HG02798 (cell line): ENCODE measurements at regions not wholly inside any gene's neighbourhood (a gene's known extent, or its start where the extent isn't known, plus 50 kb on each side); places are given as distances from the start of the nearest gene placed in this dataset.
"Not testable (repeated sequence)": the region's sequence is repeated elsewhere in the genome, so short reads cannot be mapped to it uniquely, and the experiment has no call there.

Experiments
- ATAC-seq: cut with Tn5 transposase; IDR thresholded peaks from one replicate; pipeline ENCODE4 v1.9.1; 2021; ENCODE audit warnings: mild to moderate bottlenecking; ENCODE audit not compliant: unreplicated experiment, poor library complexity

DNA sequence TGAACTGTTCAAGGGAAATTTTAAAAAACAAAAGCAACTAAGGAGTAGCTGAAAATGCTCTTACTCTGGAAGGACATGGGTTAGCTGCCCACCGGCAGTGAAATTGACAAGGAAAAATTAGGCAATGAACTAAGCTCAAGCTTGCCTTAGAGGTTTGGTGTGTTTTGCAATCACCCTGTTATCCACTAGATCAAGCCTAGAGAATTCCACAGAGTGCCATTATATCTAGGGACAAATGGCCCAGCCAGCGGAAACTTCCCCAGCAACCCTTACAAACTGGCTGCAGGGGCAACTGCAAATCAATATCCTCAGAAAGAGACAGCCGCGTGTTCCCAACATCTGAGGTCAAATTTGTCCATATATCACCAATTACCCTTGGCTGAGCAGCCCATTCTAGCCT, 258.2 kb downstream of the SP3 start:
- no peak for ATAC-seq

DNA sequence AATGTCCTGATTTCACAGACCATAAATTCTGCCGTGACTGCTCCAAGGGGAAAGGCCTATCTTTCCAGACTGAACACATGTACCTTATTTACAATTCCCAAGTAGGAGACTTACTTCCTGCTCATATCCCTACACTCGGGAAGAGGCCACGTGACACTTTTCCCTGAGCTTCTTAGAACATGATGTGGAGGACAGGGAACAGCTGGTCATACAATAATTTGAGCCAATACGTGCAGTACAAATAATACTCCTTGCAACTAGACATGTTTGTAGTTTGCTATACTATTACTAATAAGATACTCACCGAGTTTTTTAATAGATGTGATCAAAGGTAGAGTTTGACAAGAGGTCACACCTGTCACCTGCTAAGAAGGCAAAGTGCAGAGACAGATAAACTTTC, 256.4 kb downstream of the SP3 start:
- ATAC-seq = no peak

DNA sequence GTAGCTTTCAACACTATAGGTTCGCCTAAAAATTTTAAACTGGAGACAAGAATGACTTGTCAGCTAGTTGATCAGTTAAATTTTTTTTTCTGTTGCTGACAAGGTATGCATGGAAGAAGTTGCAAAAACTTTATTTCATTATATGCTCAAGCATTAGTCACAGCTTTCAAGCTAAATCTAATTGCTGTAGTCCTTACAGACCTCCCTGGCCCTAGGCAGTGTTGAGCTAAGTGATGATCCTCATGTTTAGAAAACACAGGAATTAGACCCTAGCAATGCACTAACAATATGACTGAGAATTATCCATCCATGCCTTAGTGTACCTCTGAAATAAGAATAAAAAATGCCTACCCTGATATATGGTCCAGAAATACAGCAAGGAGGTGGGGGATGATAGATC, 253.4 kb downstream of the SP3 start:
- ATAC-seq = no peak

DNA sequence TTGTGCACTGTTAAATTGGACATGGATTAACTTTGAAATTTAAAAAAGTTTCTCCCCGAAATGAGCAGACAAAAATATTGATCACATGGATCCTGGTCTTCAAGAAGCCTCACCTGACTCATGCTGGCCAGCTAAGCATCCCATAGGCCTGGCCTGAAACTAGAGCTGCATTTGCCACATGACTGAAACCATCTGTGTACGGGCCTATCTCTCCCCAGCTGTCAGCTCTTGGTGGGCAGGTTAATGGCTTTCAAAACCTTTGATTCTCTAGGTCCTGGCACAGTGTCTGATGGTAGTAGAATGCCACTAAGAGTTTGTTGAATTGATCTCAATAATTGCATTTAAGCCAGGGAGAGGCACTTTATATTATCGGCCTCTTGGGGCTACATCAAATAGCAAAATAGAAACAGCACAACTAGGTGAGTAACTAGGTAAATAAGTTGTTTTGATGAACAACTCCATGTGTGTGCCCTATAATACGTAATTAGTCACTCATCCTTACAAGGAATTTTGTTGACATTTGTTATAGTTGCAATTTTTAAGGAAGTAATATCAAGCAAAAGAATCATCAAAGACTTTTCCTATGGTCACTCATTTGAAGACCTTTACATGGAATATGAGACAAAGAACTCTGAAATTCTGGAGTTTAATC, 251.1 kb downstream of the SP3 start:
- no peak for ATAC-seq

DNA sequence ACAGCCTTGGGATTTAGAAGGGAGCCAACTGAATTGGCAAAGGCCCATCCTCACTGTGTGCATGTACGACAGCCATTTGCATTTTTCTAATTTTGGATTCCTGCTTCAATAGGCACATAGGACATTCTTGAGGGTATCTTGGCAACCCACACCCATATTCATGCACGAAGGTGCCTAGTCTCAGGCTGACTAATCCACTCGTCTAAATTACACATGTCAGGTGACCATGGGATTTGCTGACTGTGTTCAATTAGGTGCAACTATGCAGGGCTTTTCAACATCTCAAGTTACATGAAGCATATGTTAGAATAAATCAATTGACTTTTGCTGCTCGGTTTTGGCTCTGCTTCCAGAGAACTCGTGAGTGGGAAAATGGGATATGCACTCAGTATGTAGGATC, 249.7 kb downstream of the SP3 start:
- no peak for ATAC-seq

DNA sequence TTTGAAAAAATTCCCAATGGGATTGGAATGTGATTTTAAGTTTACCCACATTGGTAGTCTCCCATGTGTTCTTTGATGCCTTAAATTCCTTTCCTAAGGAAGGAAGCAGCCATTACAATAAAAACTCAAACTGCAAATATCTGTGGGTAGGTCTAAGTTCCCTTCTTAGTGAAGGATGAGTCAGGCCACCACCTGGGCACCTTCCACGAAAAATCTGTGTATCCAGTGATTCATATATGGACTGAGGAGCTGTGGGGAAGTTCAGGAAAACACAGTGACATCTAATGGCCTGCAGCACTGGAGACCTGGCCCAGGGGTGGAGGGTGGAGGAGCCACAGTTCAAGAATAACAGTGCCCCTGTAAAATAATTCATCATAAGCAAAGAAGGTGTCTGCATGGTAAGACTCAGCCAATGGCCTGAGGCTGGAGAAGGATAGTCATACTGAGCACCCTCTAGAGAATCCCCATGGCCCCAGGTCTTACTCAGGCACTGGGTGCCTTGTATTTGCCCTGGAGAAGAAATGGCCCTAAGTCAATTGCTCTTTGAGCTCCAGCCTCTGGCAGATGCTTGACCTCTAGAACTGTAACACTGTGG, 248.6 kb downstream of the SP3 start:
- ATAC-seq = no peak

DNA sequence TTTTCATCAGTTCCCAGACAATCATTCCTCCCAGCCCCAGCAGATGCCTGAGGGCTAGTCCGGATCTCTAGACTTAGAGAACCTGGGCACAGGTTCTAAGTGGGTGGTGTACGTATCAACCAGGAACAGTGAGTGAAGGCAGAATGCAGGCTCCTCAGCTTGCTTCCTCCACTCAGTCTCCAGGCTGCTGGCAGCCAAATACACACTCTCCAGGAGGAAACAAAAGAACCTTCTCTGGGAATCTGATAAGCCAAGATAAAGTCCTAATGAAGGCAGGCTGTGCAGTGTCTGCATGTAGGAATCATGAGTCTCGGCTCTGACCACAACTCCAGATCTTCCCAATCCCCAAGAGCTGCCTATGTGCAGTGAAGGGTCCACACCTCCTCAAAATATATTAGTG, 245.7 kb downstream of the SP3 start:
- ATAC-seq = no peak

DNA sequence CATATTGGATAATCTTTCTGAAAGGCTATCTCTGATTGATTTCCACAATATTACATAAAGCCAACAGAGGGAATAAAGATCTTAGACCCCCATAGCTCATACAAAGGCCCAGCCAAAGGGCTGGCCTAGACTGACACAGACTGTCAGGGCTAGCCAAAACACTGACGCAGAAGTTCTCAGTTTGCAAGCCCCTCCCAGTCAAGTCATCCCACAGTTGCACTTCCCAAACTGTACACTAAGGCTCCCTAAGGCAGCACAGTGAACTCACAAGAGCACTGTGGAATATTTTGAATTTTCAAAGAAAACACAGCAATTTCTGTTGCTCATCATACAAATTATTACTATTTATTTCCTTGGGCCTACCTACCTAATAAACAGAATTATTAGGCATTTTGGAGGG, 244.9 kb downstream of the SP3 start:
- no peak for ATAC-seq

DNA sequence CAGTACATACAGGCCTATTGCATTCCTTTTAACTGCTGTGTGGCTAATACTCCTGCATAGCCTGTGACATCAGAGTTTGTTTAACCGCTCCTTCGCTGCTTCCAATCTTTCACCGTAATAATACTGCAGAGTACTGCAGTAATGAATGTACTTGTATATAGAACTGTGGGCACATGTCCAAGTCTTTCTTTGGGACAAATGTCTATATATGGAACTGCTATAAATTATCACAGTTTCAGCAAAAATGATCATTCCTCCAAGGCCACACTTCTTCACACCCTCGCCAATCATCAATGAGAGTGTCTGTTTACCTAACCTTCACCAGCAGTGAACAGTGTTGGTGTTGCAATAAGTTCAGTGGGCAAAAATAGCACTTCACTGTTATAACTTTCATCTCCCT, 230.4 kb downstream of the SP3 start:
- ATAC-seq = no peak

DNA sequence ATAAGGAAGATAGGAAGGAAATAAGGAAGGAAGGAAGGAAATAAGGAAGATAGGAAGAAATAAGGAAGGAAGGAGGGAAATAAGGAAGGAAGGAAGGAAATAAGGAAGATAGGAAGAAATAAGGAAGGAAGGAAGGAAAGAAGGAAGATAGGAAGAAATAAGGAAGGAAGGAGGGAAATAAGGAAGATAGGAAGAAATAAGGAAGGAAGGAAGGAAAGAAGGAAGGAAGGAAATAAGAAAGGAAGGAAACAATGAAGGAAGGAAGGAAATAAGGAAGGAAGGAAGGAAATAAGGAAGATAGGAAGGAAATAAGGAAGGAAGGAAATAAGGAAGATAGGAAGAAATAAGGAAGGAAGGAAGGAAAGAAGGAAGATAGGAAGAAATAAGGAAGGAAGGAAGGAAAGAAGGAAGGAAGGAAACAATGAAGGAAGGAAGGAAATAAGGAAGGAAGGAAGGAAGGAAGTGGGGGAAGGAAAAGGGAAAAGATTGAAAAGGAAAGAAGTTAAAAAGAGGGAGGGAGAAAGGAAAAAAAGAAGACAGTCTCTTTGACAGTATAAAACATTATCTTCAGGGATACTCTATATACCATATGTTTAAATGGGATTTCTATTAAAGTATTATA, 227.1 kb downstream of the SP3 start:
- not testable (repeated sequence) for ATAC-seq

DNA sequence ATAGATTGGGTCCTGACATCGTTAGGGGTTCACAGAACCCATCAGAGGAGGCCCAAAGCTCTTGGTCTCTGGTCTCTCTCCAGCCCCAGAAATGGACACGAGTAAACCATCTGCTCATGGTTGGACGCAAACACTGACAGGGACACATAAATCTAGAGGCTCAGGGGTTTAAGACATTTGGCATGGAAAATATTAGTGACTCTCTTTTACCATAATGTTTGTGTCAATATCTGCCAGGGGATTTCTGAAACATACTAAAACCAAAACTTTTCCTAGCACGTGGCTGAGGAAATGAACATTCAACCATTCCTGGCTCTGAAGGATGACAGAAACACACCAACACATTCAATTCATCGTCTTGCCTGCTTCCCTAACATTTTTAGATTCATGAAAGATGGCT, 226.2 kb downstream of the SP3 start:
- no peak for ATAC-seq

DNA sequence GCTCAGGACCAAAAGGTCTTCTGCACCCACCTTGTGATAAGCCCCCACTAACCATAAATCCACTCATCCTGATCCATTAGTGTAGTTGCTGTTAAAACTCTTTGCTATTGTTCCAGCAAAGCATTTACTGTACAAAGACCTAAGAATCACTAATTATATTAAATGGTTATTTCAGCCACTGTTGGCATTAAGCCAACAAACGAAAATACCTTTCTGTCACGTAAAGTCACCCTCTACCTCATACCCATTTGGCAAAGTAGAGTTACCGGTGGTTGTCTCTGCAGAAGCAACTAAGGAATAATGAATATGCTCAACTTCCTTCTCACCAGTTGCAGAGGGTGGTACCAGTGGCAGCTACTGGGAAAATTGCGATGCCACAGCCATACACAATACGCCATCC, 224.5 kb downstream of the SP3 start:
- ATAC-seq = no peak

DNA sequence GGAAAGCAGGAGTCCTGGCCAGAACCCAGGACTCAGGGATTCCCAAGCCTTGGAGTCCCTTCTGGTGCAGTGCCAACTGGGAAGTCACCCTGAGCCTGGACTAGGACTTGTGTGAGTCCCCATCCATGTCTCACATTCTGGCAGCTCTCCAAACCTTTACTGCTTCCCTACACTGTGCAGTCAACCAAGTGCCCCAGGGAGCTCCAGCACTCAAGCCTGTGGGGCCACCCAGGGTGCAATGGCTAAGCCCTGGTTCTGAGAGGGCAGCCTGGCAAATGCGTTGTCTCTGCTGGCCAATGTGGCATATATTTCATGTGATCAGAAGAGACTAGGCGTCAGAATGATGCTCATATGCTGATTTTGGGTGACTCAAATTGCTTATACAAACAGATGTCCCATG, 223.4 kb downstream of the SP3 start:
- no peak for ATAC-seq

DNA sequence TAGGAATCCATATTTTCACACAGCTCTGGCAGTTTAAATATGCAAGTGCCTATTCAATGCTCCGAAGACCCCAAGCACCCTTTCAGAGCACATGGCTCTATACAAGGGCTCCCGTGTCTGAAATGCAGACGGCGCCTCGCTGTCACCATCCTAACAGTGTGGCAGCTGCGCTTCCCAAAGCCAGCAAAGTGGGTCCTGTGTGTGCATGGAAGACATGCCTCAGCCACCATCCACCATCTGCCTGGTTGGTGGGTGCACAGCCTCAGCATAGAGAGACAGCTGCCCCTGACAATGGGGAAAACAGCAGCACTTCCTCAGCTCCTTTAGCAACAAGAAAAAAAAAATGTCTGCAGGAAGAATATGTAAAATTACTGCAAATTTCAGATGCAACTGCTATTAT, 218.1 kb downstream of the SP3 start:
- no peak for ATAC-seq

DNA sequence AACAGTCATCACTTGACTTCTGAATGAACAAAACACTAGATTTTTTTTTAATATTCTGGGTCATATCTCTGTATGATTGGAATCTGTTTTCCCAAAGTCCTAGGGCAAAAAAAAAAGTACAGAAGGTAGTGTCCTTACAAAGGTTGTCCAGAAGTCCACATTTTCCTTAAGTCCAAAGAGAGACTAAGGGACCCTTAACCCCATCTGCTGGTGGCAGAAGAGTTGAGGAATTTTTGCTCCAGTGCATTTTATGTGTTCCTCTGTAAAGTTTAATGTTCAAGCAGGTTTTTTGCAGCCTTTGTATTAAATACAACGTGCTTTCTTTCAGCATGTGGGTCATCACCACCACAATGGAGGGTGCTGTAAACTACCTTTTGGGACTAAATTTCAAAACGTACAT, 215.9 kb downstream of the SP3 start:
- ATAC-seq = no peak

DNA sequence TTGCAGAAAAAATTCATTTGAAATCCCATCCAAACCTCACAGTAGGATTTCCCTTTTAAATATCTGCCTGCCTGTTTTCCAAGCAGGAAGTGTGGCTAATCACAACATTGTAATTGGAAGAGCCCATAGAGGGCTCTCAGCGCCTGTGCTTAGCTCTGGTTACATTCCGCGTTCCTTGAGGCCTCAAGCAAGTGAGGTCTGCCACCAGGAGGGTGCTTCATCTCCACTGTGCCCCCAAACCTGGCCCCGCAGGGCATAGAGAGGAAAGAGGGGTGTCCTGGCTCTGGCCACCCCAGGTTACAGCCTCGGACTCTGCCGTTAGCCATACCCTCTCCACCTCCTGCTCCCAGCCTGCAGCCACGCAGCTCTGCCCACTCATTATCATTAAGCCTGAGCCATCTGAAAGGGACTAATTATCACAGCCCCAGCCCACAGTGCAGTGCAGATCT, 214.8 kb downstream of the SP3 start:
- ATAC-seq = no peak

DNA sequence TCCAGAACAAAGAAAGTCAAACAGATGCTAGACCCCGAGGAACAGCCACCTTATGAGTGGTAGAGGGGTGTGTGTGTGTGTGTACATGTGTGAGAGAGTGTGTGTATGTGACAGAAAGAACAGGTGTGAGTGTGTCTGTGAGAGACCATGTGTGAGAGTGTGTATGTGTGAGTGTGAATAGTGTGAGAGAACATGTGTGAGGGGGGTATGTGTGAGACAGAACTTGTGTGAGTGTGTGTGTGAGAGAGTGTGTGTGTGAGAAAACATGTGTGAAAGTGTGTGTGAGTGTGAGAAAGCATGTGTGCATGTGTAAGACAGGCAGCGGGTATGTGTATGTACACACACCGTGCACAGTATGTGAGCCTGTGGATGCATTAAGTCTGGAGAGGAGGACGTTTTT, 214.3 kb downstream of the SP3 start:
- no peak for ATAC-seq

DNA sequence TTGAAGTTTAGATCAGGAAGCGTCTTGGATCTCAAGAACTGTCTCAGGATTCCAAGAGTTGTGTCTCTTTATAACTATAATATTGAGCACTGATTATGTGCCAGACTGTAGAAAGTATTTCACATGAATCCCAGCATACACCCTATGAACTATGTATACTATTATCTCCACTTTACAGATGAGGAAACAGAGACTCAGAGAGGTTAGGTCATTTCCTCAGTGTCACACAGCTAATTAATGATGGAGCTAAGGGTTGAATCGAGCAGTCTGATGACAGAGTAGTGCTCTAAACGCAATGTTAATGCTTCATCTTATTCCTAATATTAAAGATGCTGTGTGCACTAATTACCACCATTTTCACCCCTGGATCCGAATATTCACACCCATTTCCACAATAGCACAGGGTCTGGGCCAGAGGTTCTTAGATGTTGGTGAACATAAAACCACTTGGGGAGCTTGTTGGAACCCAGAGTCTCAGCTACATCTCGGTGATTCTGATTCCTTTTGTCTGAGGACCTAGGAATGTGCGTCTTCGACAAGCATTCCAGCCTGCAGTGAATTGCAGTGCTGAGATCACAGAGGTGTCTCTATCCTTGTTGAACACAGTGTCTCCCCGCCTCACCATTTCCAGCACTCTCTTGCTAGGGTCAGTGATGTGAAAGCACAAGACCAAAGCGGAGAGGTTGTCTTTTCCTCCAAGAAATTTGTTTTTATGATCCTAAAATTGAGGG, 213.8 kb downstream of the SP3 start:
- no peak for ATAC-seq

DNA sequence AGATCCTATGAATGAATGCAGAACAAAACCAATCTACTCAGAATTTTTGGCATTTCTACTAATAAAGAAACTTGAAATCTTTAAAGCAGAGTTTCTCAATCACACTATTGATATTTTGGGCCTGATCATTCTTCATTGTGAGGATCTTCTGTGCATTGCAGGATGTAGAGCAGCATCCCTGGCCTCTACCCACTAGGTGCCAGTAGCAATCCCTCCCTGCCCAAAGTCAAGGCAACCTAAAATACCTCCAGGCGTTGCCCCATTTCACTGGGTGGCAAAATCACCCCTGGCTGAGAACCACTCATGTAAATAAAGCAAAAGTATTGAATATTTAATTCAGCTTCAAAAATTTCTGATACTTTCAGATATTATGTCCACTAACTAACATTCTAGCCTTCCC, 213.0 kb downstream of the SP3 start:
- no peak for ATAC-seq

DNA sequence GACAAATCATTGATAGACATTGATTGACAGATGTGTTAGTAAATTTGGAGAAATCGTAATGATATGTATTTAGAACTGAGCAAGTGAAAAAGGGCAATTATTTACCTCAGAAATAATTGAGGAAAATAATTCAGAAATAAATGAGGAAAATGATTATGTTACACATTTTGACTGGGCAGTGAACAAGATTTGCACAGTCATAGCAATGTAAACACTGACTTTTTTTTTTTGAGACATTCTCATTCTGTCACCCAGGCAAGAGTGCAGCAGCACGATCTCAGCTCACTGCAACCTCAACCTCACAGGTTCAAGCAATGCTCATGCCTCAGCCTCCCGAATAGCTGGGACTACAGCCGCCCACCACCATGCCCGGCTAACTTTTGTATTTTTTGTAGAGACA, 211.7 kb downstream of the SP3 start:
- ATAC-seq = no peak

DNA sequence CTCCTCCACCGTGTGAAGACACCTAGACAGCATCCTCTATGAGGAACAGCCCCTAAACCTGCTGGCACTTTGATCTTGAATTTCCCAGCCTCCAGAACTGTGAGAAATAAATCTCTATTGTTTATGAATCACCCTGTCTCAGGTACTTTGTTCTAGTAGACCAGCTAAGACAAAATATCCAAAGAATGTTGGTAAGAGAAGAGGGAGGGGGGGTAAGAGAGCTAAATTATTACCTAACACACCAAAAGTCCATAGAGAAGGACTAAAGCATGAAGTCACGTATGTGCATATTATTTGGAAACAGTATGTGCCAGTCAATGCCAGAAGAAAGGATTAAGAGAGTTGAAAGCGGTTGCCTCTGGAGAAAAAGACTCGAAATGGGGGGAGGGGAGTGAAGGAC, 211.0 kb downstream of the SP3 start:
- ATAC-seq = no peak
